ENCODE measurements at regions not wholly inside any gene's neighbourhood (a gene's known extent, or its start where the extent isn't known, plus 50 kb on each side); places are given as distances from the start of the nearest gene placed in this dataset.
A peak's percentile ranks its signal among the peaks of the same experiment; 100 is the strongest.
"Not testable (repeated sequence)": the region's sequence is repeated elsewhere in the genome, so short reads cannot be mapped to it uniquely, and the experiment has no call there.

- CTCF ChIA-PET: no interaction called here
- DNase-seq: no peak
- no peak overlapping the region for H3K27ac Mint-ChIP-seq
- H3K27me3 Mint-ChIP-seq: peaks cover 11% of the 10 kb centered on the region
- no peak overlapping the region for H3K4me3 Mint-ChIP-seq
- no peaks in the 10 kb centered on the region for H3K36me3 Mint-ChIP-seq
- no peaks in the 10 kb centered on the region for H3K4me1 Mint-ChIP-seq
- H3K9me3 Mint-ChIP-seq: peaks cover 13% of the 10 kb centered on the region
Observed at GRCh38 chrX:500481-501010, 113.8 kb upstream of the PPP2R3B start.

GRCh38 chrX:506341-506740 lies 119.6 kb upstream of the PPP2R3B start:
- H3K27ac Mint-ChIP-seq: no peak overlapping the region
- no peaks in the 10 kb centered on the region for H3K4me1 Mint-ChIP-seq
- H3K9me3 Mint-ChIP-seq: peaks cover 37% of the 10 kb centered on the region
- H3K36me3 Mint-ChIP-seq: no peaks in the 10 kb centered on the region
- no peak overlapping the region for H3K4me3 Mint-ChIP-seq
- no peaks in the 10 kb centered on the region for H3K27me3 Mint-ChIP-seq
- DNase-seq: no peak
- CTCF ChIA-PET: no interaction called here

GRCh38 chrX:508163-508562 lies 121.5 kb upstream of the PPP2R3B start:
- no peak overlapping the region for H3K27ac Mint-ChIP-seq
- no peaks in the 10 kb centered on the region for H3K27me3 Mint-ChIP-seq
- H3K36me3 Mint-ChIP-seq: no peaks in the 10 kb centered on the region
- DNase-seq: no peak
- CTCF ChIA-PET: no interaction called here
- no peak overlapping the region for H3K4me3 Mint-ChIP-seq
- peaks cover 25% of the 10 kb centered on the region for H3K9me3 Mint-ChIP-seq
- H3K4me1 Mint-ChIP-seq: no peaks in the 10 kb centered on the region

GRCh38 chrX:508821-509220 lies 121.8 kb upstream of the SHOX start:
- H3K9me3 Mint-ChIP-seq: peaks cover 25% of the 10 kb centered on the region
- CTCF ChIA-PET, DNase-seq, H3K4me1 Mint-ChIP-seq, H3K36me3 Mint-ChIP-seq, H3K27me3 Mint-ChIP-seq, H3K4me3 Mint-ChIP-seq, H3K27ac Mint-ChIP-seq: not testable (repeated sequence)

GRCh38 chrX:511089-511488 lies 119.5 kb upstream of the SHOX start:
- H3K27ac Mint-ChIP-seq, CTCF ChIA-PET, H3K4me3 Mint-ChIP-seq, H3K27me3 Mint-ChIP-seq, H3K36me3 Mint-ChIP-seq, H3K4me1 Mint-ChIP-seq, DNase-seq: not testable (repeated sequence)
- peaks cover 26% of the 10 kb centered on the region for H3K9me3 Mint-ChIP-seq

- H3K4me1 Mint-ChIP-seq: no peaks in the 10 kb centered on the region
- no peaks in the 10 kb centered on the region for H3K36me3 Mint-ChIP-seq
- CTCF ChIA-PET: no interaction called here
- DNase-seq: no peak
- no peaks in the 10 kb centered on the region for H3K27me3 Mint-ChIP-seq
- H3K4me3 Mint-ChIP-seq: no peak overlapping the region
- peaks cover 23% of the 10 kb centered on the region for H3K9me3 Mint-ChIP-seq
- H3K27ac Mint-ChIP-seq: no peak overlapping the region
Observed at GRCh38 chrX:518319-518718, 112.3 kb upstream of the SHOX start.

GRCh38 chrX:519741-520140 lies 110.8 kb upstream of the SHOX start:
- Mint-ChIP-seq H3K4me3 (no peak overlapping the region), H3K27me3 (no peaks in the 10 kb centered on the region), H3K36me3 (no peaks in the 10 kb centered on the region), H3K4me1 (no peaks in the 10 kb centered on the region), H3K9me3 (peaks cover 30% of the 10 kb centered on the region), H3K27ac (no peak overlapping the region)
- CTCF ChIA-PET: no interaction called here
- no peak for DNase-seq

- CTCF ChIA-PET: no interaction called here
- H3K36me3 Mint-ChIP-seq: no peaks in the 10 kb centered on the region
- no peak overlapping the region for H3K27ac Mint-ChIP-seq
- H3K4me1 Mint-ChIP-seq: no peaks in the 10 kb centered on the region
- H3K9me3 Mint-ChIP-seq: peaks cover 37% of the 10 kb centered on the region
- no peaks in the 10 kb centered on the region for H3K27me3 Mint-ChIP-seq
- H3K4me3 Mint-ChIP-seq: no peak overlapping the region
- no peak for DNase-seq
Observed at GRCh38 chrX:522456-522855, 108.1 kb upstream of the SHOX start.

GRCh38 chrX:525134-525533 lies 105.5 kb upstream of the SHOX start:
- H3K27ac Mint-ChIP-seq: no peak overlapping the region
- no peaks in the 10 kb centered on the region for H3K36me3 Mint-ChIP-seq
- no peak for DNase-seq
- CTCF ChIA-PET: no interaction called here
- peaks cover 42% of the 10 kb centered on the region for H3K9me3 Mint-ChIP-seq
- H3K4me3 Mint-ChIP-seq: no peak overlapping the region
- H3K4me1 Mint-ChIP-seq: no peaks in the 10 kb centered on the region
- no peaks in the 10 kb centered on the region for H3K27me3 Mint-ChIP-seq

- H3K27ac Mint-ChIP-seq: no peak overlapping the region
- CTCF ChIA-PET: no interaction called here
- no peaks in the 10 kb centered on the region for H3K27me3 Mint-ChIP-seq
- no peaks in the 10 kb centered on the region for H3K36me3 Mint-ChIP-seq
- peak; percentile 20 for DNase-seq
- no peaks in the 10 kb centered on the region for H3K4me1 Mint-ChIP-seq
- H3K4me3 Mint-ChIP-seq: no peak overlapping the region
- peaks cover 51% of the 10 kb centered on the region for H3K9me3 Mint-ChIP-seq
Observed at GRCh38 chrX:526295-527224, 104.0 kb upstream of the SHOX start.

GRCh38 chrX:530726-531610 lies 99.6 kb upstream of the SHOX start:
- Mint-ChIP-seq H3K27me3 (no peaks in the 10 kb centered on the region), H3K4me1 (no peaks in the 10 kb centered on the region), H3K27ac (no peak overlapping the region), H3K36me3 (no peaks in the 10 kb centered on the region), H3K4me3 (no peak overlapping the region), H3K9me3 (peaks cover 37% of the 10 kb centered on the region)
- no peak for DNase-seq
- CTCF ChIA-PET: no interaction called here

- no peaks in the 10 kb centered on the region for H3K27me3 Mint-ChIP-seq
- H3K4me1 Mint-ChIP-seq: no peaks in the 10 kb centered on the region
- no peaks in the 10 kb centered on the region for H3K36me3 Mint-ChIP-seq
- CTCF ChIA-PET: no interaction called here
- H3K4me3 Mint-ChIP-seq: no peak overlapping the region
- no peak for DNase-seq
- no peak overlapping the region for H3K27ac Mint-ChIP-seq
- H3K9me3 Mint-ChIP-seq: peaks cover 33% of the 10 kb centered on the region
Observed at GRCh38 chrX:531611-531936, 99.0 kb upstream of the SHOX start.

- Mint-ChIP-seq H3K4me1 (no peaks in the 10 kb centered on the region), H3K4me3 (no peak overlapping the region), H3K36me3 (no peaks in the 10 kb centered on the region), H3K27ac (no peak overlapping the region), H3K9me3 (peaks cover 33% of the 10 kb centered on the region), H3K27me3 (no peaks in the 10 kb centered on the region)
- CTCF ChIA-PET: no interaction called here
- DNase-seq: no peak
Observed at GRCh38 chrX:534804-535203, 95.8 kb upstream of the SHOX start.

- no peak for DNase-seq
- Mint-ChIP-seq H3K36me3 (no peaks in the 10 kb centered on the region), H3K9me3 (peaks cover 21% of the 10 kb centered on the region), H3K4me1 (no peaks in the 10 kb centered on the region), H3K4me3 (no peak overlapping the region), H3K27ac (no peak overlapping the region), H3K27me3 (no peaks in the 10 kb centered on the region)
- CTCF ChIA-PET: no interaction called here
Observed at GRCh38 chrX:536616-537015, 94.0 kb upstream of the SHOX start.

GRCh38 chrX:537151-537550 lies 93.4 kb upstream of the SHOX start:
- DNase-seq: no peak
- H3K27me3 Mint-ChIP-seq: no peaks in the 10 kb centered on the region
- no peak overlapping the region for H3K27ac Mint-ChIP-seq
- no peaks in the 10 kb centered on the region for H3K4me1 Mint-ChIP-seq
- H3K9me3 Mint-ChIP-seq: peaks cover 23% of the 10 kb centered on the region
- H3K4me3 Mint-ChIP-seq: no peak overlapping the region
- H3K36me3 Mint-ChIP-seq: no peaks in the 10 kb centered on the region
- CTCF ChIA-PET: no interaction called here
